CD4-positive, alpha-beta T cell (primary cell): ENCODE measurements at regions not wholly inside any gene's neighbourhood (a gene's known extent, or its start where the extent isn't known, plus 50 kb on each side); places are given as distances from the start of the nearest gene placed in this dataset.

ENCODE experiments used
- ATAC-seq: fragments of 200-7000 bp; cut with Tn5 transposase; one replicate; pipeline ENCODE4 v1.10.0; 2022; ENCODE audit warnings: mild to moderate bottlenecking; ENCODE audit not compliant: poor library complexity
- CTCF ChIA-PET: fragments of 350-600 bp; sonication (Branson Sonifier 250); formaldehyde crosslinking; loops from one replicate; lab custom pipeline; 2021; ENCODE audit warnings: antibody characterized with exemption, inconsistent platforms; lab: Charles Lee
- POLR2A ChIA-PET: fragments of 350-600 bp; sonication (Branson Sonifier 250); formaldehyde crosslinking; loops from one replicate; lab custom pipeline; 2021; ENCODE audit warnings: antibody characterized with exemption, inconsistent platforms; lab: Charles Lee
- DNase-seq, 14 experiments: peaks; one replicate each; pipeline ENCODE4 v3.0.0-alpha.2; 2013 to 2020; ENCODE audit warnings: mixed read lengths in 2 of 14
- H3K27ac ChIP-seq, 2 donors: one replicate each; pipeline versions ENCODE4 v1.5.1 to v1.7.0; 2013; ENCODE audit warnings: low read length in 2 of 2, low read depth in 1 of 2, mild to moderate bottlenecking in 1 of 2
- H3K27me3 ChIP-seq, 2 experiments: 1 replicate in 1 of 2; 2 replicates in 1 of 2; pipeline versions ENCODE4 v1.6.1 to v1.7.0; 2013; ENCODE audit warnings: low read length in 2 of 2, control low read depth in 1 of 2, mild to moderate bottlenecking in 1 of 2, moderate library complexity in 1 of 2; ENCODE audit not compliant: insufficient read depth in 2 of 2, control insufficient read depth in 1 of 2
- H3K36me3 ChIP-seq: one replicate; pipeline ENCODE4 v1.6.1; 2013; ENCODE audit warnings: low read length, control low read depth; ENCODE audit not compliant: insufficient read depth
- H3K4me1 ChIP-seq: one replicate; pipeline ENCODE4 v1.6.1; 2013; ENCODE audit warnings: low read length, control low read depth; ENCODE audit not compliant: insufficient read depth
- H3K4me3 ChIP-seq: one replicate; pipeline ENCODE4 v1.5.1; 2013; ENCODE audit warnings: mild to moderate bottlenecking, low read length, moderate library complexity
- H3K9me3 ChIP-seq, 2 experiments: 1 replicate in 1 of 2; 2 replicates in 1 of 2; pipeline versions ENCODE4 v1.6.1 to v1.7.0; 2013; ENCODE audit warnings: low read length in 2 of 2, mild to moderate bottlenecking in 2 of 2, control low read depth in 1 of 2, moderate library complexity in 1 of 2; ENCODE audit not compliant: control insufficient read depth in 1 of 2, insufficient read depth in 1 of 2
- H3K27ac Mint-ChIP-seq: one replicate; pipeline ENCODE4 v1.8.0; 2020; ENCODE audit warnings: mixed read lengths
- H3K27me3 Mint-ChIP-seq: one replicate; pipeline ENCODE4 v1.8.0; 2021; ENCODE audit warnings: mixed read lengths
- H3K36me3 Mint-ChIP-seq: one replicate; pipeline ENCODE4 v1.8.0; 2021; ENCODE audit warnings: low read depth, mixed read lengths
- H3K4me1 Mint-ChIP-seq: one replicate; pipeline ENCODE4 v1.8.0; 2021; ENCODE audit warnings: low read depth, mixed read lengths
- H3K4me3 Mint-ChIP-seq: one replicate; pipeline ENCODE4 v1.8.0; 2020; ENCODE audit warnings: mild to moderate bottlenecking, mixed read lengths
- H3K9me3 Mint-ChIP-seq: one replicate; pipeline ENCODE4 v1.8.0; 2020; ENCODE audit warnings: mixed read lengths
- CTCF ChIP-seq: fragments of 200-600 bp; IDR thresholded peaks from one replicate; pipeline ENCODE4 v1.8.0; 2022; ENCODE audit warnings: antibody characterized with exemption, mild to moderate bottlenecking
- intact Hi-C, 2 experiments: fragments of 100-400 bp; cut with DNase I in 1 of 2; cut with micrococcal nuclease in 1 of 2; formaldehyde crosslinking; loops; one replicate each; pipeline versions ENCODE4 v1.15.1 to v1.9.0; 2023 to 2025; cut with DNase I, micrococcal nuclease

DNA sequence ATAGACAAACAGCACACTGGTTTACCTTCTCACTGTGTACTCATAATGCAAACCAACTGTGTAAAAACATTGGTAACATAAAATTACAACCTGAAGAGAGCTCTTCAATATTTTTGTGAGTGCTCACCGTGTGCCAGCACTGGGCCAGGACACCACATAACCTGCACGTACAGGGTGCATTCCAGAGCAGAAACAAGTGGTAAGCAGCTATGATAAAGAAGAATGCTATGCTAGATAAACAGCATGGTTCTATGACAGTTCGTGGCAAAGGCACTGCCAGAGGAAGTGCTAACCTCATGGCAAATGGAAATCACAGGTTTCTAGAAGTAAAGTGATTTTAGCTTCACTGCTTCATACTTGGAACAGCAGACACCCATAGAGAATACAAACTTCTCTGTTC is 343.5 kb downstream of the MTX2 start:
- no peak overlapping the region for H3K27ac ChIP-seq
- intact Hi-C loops: no loop called here
- ChIA-PET POLR2A (no interaction called here), CTCF (no interaction called here)
- peaks cover 63% of the 10 kb centered on the region for H3K27me3 Mint-ChIP-seq
- H3K4me3 ChIP-seq: no peak overlapping the region
- H3K27ac Mint-ChIP-seq: no peak overlapping the region
- no peaks in the 10 kb centered on the region for H3K9me3 Mint-ChIP-seq
- no peaks in the 10 kb centered on the region for H3K4me1 Mint-ChIP-seq
- DNase-seq (no peak), ATAC-seq (no peak)
- no peaks in the 10 kb centered on the region for H3K36me3 ChIP-seq
- no peaks in the 10 kb centered on the region for H3K9me3 ChIP-seq
- no peaks in the 10 kb centered on the region for H3K36me3 Mint-ChIP-seq
- peaks cover 0 to 24% of the 10 kb centered on the region in 2 experiments for H3K27me3 ChIP-seq
- no peak overlapping the region for H3K4me3 Mint-ChIP-seq
- H3K4me1 ChIP-seq: no peaks in the 10 kb centered on the region
- no peak for TF ChIP-seq CTCF

- H3K4me1 Mint-ChIP-seq: no peaks in the 10 kb centered on the region
- no peak overlapping the region for H3K4me3 Mint-ChIP-seq
- intact Hi-C loops: no loop called here
- Histone ChIP-seq H3K4me1 (no peaks in the 10 kb centered on the region), H3K36me3 (no peaks in the 10 kb centered on the region), H3K27ac (no peak overlapping the region), H3K9me3 (no peaks in the 10 kb centered on the region), H3K27me3 (peaks cover 3 to 24% of the 10 kb centered on the region in 2 experiments), H3K4me3 (no peak overlapping the region)
- ChIA-PET CTCF (no interaction called here), POLR2A (no interaction called here)
- H3K9me3 Mint-ChIP-seq: no peaks in the 10 kb centered on the region
- H3K27me3 Mint-ChIP-seq: peaks cover 61% of the 10 kb centered on the region
- no peak for TF ChIP-seq CTCF
- ATAC-seq (no peak), DNase-seq (no peak)
- no peak overlapping the region for H3K27ac Mint-ChIP-seq
- no peaks in the 10 kb centered on the region for H3K36me3 Mint-ChIP-seq
Observed at GRCh38 chr2:176613323-176613987, 344.2 kb downstream of the MTX2 start.

DNA sequence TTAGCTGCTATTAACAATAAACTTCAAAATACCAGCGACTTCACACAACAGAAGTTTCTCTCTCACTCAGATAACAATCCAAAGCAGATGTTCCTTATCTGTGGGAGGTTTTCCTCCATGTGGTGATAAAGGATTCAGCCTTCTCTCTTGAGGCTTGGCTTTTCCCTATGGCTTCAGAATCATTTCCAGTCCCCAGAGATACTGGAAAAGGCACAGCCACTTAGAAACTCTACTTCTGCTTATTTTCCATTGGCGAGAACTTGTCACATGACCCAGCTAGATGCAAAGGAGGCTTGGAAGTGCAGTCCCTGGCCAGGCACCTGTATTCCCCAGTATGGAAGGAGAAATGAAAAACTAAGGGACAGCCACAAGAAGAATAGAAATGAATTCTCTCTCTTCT is 344.8 kb downstream of the MTX2 start:
- Histone ChIP-seq H3K36me3 (no peaks in the 10 kb centered on the region), H3K27me3 (peaks cover 6 to 24% of the 10 kb centered on the region in 2 experiments), H3K27ac (no peak overlapping the region), H3K4me1 (no peaks in the 10 kb centered on the region), H3K9me3 (no peaks in the 10 kb centered on the region), H3K4me3 (no peak overlapping the region)
- Mint-ChIP-seq H3K4me3 (no peak overlapping the region), H3K27me3 (peaks cover 67% of the 10 kb centered on the region), H3K9me3 (no peaks in the 10 kb centered on the region), H3K4me1 (no peaks in the 10 kb centered on the region), H3K36me3 (no peaks in the 10 kb centered on the region), H3K27ac (no peak overlapping the region)
- intact Hi-C loops: no loop called here
- DNase-seq (no peak), ATAC-seq (no peak)
- no peak for TF ChIP-seq CTCF
- POLR2A ChIA-PET: no interaction called here
- CTCF ChIA-PET: no interaction called here
